Activated CD4-positive, CD25-positive, alpha-beta regulatory T cell treated with anti-CD3 and anti-CD28 coated beads, Interleukin-2, amount 50 U/mL, for 16 hours (primary cell): ENCODE measurements at regions not wholly inside any gene's neighbourhood (a gene's known extent, or its start where the extent isn't known, plus 50 kb on each side); places are given as distances from the start of the nearest gene placed in this dataset.

Experiments
- DNase-seq: peaks from one replicate; pipeline ENCODE4 v3.0.0-alpha.2; 2020; ENCODE audit warnings: low read depth, low spot score

DNA sequence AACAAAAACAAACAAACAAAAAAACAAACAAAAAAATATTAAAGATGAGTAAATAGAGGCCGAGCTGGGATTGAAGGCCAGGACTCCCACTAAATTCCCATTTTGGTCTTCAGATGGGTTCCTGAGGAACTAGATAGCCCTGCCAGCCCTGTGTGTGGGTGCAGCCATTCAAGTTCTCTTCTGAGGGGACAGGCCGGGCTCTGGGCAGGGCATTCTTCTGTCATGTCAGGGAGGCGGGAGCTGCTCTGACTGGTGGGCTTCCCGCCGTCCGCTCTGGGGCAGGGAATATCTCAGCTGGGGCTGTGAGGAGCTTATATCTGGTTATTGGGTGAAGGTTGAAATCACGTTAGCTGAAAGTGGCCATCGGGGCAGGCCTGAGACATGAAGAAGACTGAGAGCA is 127.3 kb upstream of the CXCR4 start:
- no peak for DNase-seq

DNA sequence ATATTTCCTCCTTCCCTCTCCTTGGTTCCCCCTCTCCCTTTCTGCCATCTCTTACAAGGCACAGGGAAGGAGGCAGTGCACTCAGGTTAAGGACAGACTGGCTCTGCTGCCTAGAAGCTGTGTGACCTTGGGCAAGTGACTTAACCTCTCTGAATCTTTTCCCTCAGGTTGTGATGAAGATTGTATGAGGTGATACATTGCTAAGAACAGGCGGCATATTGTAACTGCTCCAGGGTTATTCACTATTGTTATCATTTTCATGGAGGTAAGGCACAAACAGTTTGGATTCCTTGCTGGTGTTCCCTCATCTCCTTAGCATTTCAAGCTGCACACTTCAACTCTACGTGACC is 126.6 kb upstream of the CXCR4 start:
- DNase-seq: no peak

DNA sequence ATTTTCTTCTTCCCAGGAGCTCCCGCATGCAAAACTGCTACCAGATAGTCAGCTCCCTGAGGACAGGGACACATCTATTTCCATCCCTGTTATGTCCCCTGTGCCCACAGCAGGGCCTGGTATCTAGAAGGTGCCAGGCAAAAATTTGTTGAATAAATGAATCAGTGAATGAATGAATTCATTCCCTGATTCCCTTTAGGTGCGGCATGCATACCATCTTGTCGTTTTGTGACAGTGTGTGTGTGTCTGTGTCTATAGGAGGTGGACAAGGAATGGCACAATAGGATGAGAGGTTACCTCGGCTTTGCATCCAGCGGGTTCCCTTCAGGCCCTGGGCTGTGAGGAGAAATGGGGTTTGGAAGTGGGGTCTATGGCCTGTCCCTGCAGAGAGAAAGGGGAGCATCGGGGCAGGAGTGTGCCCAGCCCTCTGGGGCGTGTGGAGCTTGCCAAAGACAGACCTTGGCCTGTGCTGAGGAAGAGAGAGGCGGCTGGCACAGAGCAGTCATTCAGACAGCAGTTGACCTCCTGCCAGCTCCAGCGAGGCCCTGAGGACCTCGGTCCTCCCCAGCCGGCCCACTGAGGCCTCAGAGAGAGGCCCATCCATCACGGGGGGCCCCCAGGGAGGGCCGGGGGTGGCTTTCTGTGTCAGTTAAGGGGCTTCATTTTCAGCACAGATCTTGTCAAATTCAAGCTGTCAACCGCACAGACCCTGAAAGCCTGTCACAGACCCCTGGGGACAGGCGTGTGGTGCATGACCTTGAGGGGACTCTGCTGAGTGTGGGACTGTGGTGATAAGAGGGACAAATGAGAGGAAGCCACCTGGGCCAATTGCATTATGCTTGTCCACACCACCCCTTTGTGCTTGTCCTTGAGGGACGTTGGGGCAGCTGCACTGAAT is 125.9 kb upstream of the CXCR4 start:
- no peak for DNase-seq

- no peak for DNase-seq
These were observed 124.8 kb upstream of the CXCR4 start for GRCh38 chr2:136242687-136243277.

GRCh38 chr2:136242100-136242499 is 124.2 kb upstream of the CXCR4 start:
- DNase-seq: no peak

- DNase-seq: no peak
These were observed 121.2 kb upstream of the CXCR4 start for GRCh38 chr2:136239079-136239685.

DNA sequence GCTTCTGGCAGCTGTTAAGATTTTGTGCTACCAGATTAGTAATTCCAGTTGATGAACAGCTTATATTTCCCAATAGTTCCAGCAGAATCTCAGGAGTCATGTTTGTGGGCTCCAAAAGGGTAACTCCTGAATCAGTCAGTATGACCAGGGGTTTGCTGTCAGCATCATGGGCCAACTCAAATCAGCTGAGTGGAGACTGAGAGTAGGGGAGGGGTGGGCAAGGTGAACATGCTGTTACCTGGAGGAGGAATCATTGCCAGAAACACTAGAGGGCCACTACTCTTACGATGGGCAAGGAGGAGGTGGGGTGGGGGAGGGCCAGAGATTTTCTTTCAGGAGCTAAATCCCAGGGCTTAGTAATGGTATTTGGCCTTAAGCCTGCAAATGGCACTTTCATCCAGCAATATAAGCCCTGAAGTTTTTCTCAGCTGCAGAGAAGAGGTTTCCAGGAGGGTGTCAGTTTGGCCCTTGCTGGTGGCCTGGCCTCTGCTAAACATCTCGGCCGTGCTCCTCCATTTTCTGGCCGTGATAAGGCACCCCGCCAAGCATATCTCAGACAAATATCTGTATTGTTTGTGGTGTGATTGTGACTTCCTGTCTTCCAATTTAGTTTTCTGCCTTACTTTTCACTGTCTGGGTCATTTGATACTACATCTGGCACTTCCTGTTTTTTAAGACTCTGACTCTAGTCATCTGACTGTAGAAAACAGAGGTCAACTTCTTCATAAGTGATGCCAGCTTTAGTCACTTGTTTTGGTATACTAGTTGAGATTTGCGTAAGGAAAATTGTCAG is 120.5 kb upstream of the CXCR4 start:
- DNase-seq: no peak

GRCh38 chr2:136236019-136236418 is 118.1 kb upstream of the CXCR4 start:
- no peak for DNase-seq

DNA sequence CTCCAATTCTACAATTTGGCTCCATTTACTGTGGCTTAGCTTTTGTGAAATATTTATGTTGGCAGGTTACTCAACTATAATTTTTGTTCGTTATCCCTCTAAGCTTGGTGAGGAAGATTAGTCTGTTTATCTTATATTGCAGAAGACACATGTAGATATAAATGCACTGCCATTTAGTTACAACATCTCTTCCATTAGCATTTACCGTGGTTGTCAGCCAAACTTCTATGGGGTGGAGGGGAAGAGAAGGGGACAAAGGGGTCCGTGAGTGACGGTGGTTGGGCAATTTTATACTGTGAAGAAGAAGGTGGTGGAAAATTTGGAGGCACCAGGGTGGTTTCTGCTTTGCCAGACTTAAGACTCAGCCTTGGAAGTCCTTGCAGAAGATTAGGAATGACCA is 117.6 kb upstream of the CXCR4 start:
- no peak for DNase-seq

- DNase-seq: no peak
These were observed 116.3 kb upstream of the CXCR4 start for GRCh38 chr2:136234261-136234660.

DNA sequence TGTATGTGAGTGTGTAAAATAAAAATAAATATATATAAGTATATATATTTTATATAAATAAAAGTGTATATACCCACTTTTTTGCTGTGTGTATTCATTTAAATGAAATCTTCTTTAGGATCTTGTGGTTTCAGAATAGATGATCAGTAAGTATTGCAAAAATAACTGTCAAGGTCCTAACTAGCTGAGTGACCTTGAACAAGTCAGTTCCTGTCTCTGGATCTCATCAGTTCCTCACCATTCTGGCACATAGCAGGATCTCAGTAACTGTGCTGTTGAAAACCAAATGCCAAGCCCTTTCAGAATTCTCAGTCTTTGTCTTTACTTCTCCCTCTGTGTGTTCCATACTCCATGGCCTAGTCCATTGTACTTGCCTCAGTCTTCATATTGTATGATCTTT is 115.3 kb upstream of the CXCR4 start:
- DNase-seq: no peak

DNA sequence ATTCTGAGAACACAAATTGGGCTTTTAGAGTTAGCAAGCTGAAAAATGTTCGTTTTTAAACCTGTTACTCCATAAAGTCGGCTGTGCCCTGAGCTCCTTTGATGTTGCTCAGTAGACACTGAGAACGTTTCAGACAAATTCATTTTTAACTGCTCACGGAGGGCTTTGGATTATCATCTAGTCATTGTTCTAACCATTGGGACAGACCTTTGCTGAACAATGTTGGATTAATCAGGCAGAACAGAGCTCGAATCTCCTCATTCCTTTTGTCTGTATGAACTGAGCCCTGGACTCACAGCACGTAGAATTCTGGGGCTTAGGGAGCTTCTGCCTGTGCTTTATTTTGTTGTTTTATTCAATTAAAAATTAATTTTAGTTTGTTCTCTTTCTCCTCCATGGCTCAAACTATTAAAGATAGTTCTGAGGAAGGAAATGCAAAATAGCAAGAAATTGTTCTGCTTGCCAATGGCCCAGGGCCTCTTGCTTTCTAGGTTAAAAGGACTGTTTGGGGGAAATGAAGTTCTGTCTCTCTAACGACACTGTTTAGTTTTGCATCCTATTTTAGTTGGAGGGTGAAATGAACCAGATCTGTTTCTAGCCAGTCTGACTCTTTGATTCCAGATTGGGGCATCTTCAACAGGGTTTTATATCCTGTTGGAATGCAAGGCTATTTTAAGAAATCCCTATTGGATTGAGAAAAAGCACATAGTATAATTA is 114.7 kb upstream of the CXCR4 start:
- DNase-seq: no peak

- no peak for DNase-seq
These were observed 112.5 kb upstream of the CXCR4 start for GRCh38 chr2:136230464-136230863.

DNA sequence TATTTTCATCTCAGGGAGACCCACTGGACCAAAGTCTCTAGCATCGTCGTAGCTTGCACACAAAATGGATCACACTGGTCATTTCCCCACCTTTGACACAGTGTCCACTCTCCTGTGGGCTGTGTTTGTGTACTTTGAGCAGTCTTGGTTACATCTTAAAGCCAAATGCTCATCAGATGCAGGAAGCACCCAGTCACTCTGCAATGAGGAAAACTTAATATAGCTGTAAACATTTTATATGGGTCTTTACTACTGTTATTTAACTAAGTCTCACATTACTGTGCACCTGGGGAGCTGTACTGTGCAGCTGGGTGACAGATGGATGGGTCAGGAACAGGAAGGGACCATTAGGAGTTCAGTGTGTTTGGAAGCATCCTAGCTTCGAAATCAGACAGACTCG is 109.0 kb upstream of the CXCR4 start:
- no peak for DNase-seq

- no peak for DNase-seq
These were observed 108.2 kb upstream of the CXCR4 start for GRCh38 chr2:136225950-136226835.

- no peak for DNase-seq
These were observed 105.3 kb upstream of the CXCR4 start for GRCh38 chr2:136223274-136223673.

GRCh38 chr2:136222862-136223261 is 104.9 kb upstream of the CXCR4 start:
- no peak for DNase-seq

GRCh38 chr2:136221026-136221425 is 103.1 kb upstream of the CXCR4 start:
- DNase-seq: no peak

DNA sequence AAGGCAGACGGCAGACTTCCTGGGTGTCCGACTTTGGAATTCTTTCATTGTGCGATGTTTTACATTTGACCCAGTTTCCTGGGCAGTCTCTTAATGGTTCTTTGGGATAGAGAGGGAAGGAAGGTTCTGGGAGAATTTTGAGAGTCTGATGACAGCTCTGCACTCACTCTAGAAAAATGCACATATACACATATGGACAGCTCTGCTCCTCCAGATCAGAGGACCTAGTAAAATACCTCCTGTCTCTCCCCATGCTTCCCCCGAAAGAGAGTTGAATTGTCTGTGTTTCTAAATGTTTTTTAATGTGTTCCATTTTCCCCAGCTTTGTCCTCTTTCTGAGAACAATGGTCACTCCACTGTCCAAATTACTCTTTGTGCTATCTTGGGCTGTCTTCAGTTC is 102.0 kb upstream of the CXCR4 start:
- DNase-seq: no peak

- no peak for DNase-seq
These were observed 101.4 kb upstream of the CXCR4 start for GRCh38 chr2:136219341-136219740.

DNA sequence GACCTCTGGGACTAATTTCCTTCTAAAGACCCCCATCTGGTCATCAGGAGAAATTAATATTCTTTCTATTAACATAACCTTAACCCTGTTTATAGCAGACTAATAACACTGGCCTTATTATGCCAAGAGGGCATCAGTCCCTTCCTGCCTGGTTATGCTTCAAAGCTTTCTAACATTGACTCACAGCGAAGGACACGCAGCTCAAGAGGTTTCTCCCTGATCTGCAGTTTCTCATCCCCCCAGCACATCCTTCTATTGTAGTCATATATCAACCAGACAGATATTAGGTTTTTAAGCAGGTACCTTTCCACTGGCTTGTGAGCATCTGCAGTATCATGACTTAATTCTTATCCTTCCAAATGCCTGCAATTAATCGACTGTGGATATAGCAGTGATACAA is 100.0 kb upstream of the CXCR4 start:
- DNase-seq: no peak
